PC-9 (cell line): ENCODE measurements at regions not wholly inside any gene's neighbourhood (a gene's known extent, or its start where the extent isn't known, plus 50 kb on each side); places are given as distances from the start of the nearest gene placed in this dataset.

Experiments
- BruUV-seq: library from RNA; stranded (reverse); fragments of 400-500 nt; replicated peaks from 2 replicates; lab custom pipeline; 2021; lab: Mats Ljungman, UMichigan
- CTCF ChIA-PET: fragments of 300-600 bp; sonication (Branson Sonifier 250); formaldehyde crosslinking; loops from one replicate; lab custom pipeline; 2022; ENCODE audit warnings: antibody characterized with exemption; lab: Charles Lee
- POLR2A ChIA-PET: fragments of 300-600 bp; sonication (Branson Sonifier 250); formaldehyde crosslinking; loops from one replicate; lab custom pipeline; 2022; ENCODE audit warnings: antibody characterized with exemption; ENCODE audit not compliant: unreplicated experiment; lab: Charles Lee
- DNase-seq, 2 experiments: peaks; one replicate each; pipeline versions ENCODE4 v3.0.0 to v3.0.0-alpha.2; 2015 to 2022; ENCODE audit warnings: mixed read lengths in 1 of 2
- H2AFZ ChIP-seq: fragments of 200-600 bp; sonication (generic); 2 replicates; pipeline ENCODE4 v1.8.1; 2017; ENCODE audit warnings: antibody characterized with exemption
- H3F3A ChIP-seq: fragments of 200-600 bp; sonication (generic); 2 replicates; pipeline ENCODE4 v1.8.1; 2017; ENCODE audit warnings: antibody characterized with exemption, mild to moderate bottlenecking, low read depth; ENCODE audit not compliant: insufficient read depth
- H3K27ac ChIP-seq: fragments of 200-600 bp; sonication (generic); 2 replicates; pipeline ENCODE4 v1.6.1; 2016; ENCODE audit warnings: mixed run types
- H3K27me3 ChIP-seq: fragments of 200-600 bp; sonication (generic); 2 replicates; pipeline ENCODE4 v1.6.1; 2016; ENCODE audit warnings: low read depth, mixed run types; ENCODE audit not compliant: insufficient read depth
- H3K36me3 ChIP-seq: fragments of 200-600 bp; sonication (generic); 2 replicates; pipeline ENCODE4 v1.6.1; 2016; ENCODE audit warnings: low read depth, mixed run types
- H3K4me1 ChIP-seq: fragments of 200-600 bp; sonication (generic); replicated peaks from 2 replicates; pipeline ENCODE4 v1.6.1; 2016; ENCODE audit warnings: mixed run types; ENCODE audit not compliant: insufficient read depth
- H3K4me2 ChIP-seq: fragments of 200-600 bp; sonication (generic); 2 replicates; pipeline ENCODE4 v1.6.1; 2017; ENCODE audit warnings: mixed run types
- H3K4me3 ChIP-seq: fragments of 200-600 bp; sonication (generic); 2 replicates; pipeline ENCODE4 v1.6.1; 2016; ENCODE audit warnings: mixed run types
- H3K79me2 ChIP-seq: fragments of 200-600 bp; sonication (generic); 2 replicates; pipeline ENCODE4 v1.6.1; 2017; ENCODE audit warnings: low read depth, mixed run types
- H3K9me2 ChIP-seq: fragments of 200-600 bp; sonication (generic); 2 replicates; pipeline ENCODE4 v1.8.1; 2017; ENCODE audit warnings: mild to moderate bottlenecking; ENCODE audit not compliant: insufficient read depth
- H3K9me3 ChIP-seq: fragments of 200-600 bp; sonication (generic); 2 replicates; pipeline ENCODE4 v1.8.1; 2016; ENCODE audit warnings: low read depth; ENCODE audit not compliant: insufficient read depth
- H4K20me1 ChIP-seq: fragments of 200-600 bp; sonication (generic); 2 replicates; pipeline ENCODE4 v1.8.1; 2017; ENCODE audit not compliant: insufficient read depth
- CTCF ChIP-seq: fragments of 200-600 bp; sonication (generic); conservative IDR thresholded peaks from 2 replicates; pipeline ENCODE4 v1.6.1; 2017; ENCODE audit warnings: mixed run types, antibody characterized with exemption, mild to moderate bottlenecking, moderate library complexity
- EZH2 ChIP-seq: fragments of 200-600 bp; sonication (generic); IDR thresholded peaks from 2 replicates; pipeline ENCODE4 v1.8.0; 2017; ENCODE audit warnings: antibody characterized with exemption, low read depth
- intact Hi-C: fragments of 100-400 bp; cut with micrococcal nuclease; formaldehyde crosslinking; loops from one replicate; pipeline ENCODE4 v1.10.0; 2022; ENCODE audit not compliant: unreplicated experiment

DNA sequence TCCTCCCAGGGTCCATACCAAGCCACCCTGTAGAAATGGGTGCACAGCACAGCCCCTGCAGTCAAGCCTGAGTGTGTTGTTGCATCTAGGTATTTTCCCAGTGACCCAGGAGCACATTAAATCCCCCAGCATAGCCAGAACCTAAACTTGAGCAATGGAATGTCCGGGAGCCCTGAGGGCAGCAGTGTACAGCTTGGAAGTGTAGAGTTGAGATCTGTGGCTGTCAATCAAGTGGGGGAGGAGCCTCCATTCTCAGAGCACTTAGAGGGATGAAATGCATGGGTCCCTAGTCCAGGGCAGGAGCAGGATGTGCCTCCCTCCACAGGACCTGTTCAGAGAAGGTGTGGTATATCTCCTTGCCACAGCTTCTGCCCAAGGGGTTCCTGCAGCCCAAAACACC is 885.1 kb downstream of the CCSER2 start:
- H3K27ac ChIP-seq, result no peak overlapping the region
- H3K27me3 ChIP-seq, result no peaks in the 10 kb centered on the region
- H4K20me1 ChIP-seq, result no peaks in the 10 kb centered on the region
- TF ChIP-seq CTCF (no peak), EZH2 (no peak)
- POLR2A ChIA-PET, result no interaction called here
- H3K4me3 ChIP-seq, result no peak overlapping the region
- H3K9me2 ChIP-seq, result no peaks in the 10 kb centered on the region
- intact Hi-C loops, result no loop called here
- no peak overlapping the region for H3K4me2 ChIP-seq
- no peaks in the 10 kb centered on the region for H3F3A ChIP-seq
- H3K9me3 ChIP-seq, result no peaks in the 10 kb centered on the region
- H3K79me2 ChIP-seq, result no peaks in the 10 kb centered on the region
- no peaks in the 10 kb centered on the region for H3K36me3 ChIP-seq
- no peak overlapping the region for H2AFZ ChIP-seq
- no peak for DNase-seq
- CTCF ChIA-PET, result no interaction called here
- no peaks in the 10 kb centered on the region for H3K4me1 ChIP-seq
- BruUV-seq, result no TSS peak

- BruUV-seq, result no TSS peak
- TF ChIP-seq EZH2 (no peak), CTCF (no peak)
- Histone ChIP-seq H3F3A (no peaks in the 10 kb centered on the region), H3K9me3 (no peaks in the 10 kb centered on the region), H3K9me2 (no peaks in the 10 kb centered on the region), H3K4me3 (no peak overlapping the region), H3K4me2 (no peak overlapping the region), H3K36me3 (no peaks in the 10 kb centered on the region), H4K20me1 (no peaks in the 10 kb centered on the region), H3K79me2 (no peaks in the 10 kb centered on the region), H3K27me3 (no peaks in the 10 kb centered on the region), H2AFZ (no peak overlapping the region), H3K27ac (no peak overlapping the region), H3K4me1 (no peaks in the 10 kb centered on the region)
- POLR2A ChIA-PET, result no interaction called here
- intact Hi-C loops, result no loop called here
- CTCF ChIA-PET, result no interaction called here
- DNase-seq, result no peak
These were observed 893.9 kb downstream of the CCSER2 start for GRCh38 chr10:85222300-85222699.

DNA sequence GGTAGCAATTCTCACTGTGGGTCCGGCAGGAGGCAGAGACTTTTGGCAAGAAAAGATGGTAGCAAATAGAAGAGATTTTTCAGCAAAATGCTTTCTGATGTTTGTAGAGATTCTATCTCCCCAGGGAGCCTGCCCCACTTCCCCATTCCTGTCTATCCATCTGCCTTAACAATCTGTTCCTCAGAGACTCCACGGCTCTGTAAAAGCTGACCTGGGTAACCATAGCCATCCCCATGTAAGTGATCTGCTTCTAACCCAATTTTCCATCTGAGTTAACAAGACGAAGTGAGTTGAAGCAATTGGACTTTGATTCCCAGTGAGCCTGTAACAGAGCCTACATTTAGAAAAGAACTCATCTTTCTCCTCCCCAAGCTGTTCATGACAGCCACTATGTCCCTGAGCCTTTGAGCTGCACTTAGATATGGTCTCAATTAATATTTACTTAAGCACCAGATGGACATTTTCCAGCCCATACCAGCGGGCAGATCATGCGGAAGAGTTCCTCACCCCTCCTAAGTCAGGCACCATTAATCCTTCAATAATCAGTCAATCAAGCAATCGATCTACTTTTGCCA is 896.1 kb downstream of the CCSER2 start:
- H3F3A ChIP-seq, result no peaks in the 10 kb centered on the region
- H3K4me1 ChIP-seq, result no peaks in the 10 kb centered on the region
- no peak for DNase-seq
- no peaks in the 10 kb centered on the region for H3K9me3 ChIP-seq
- no peaks in the 10 kb centered on the region for H3K79me2 ChIP-seq
- BruUV-seq, result no TSS peak
- CTCF ChIA-PET, result no interaction called here
- intact Hi-C loops, result no loop called here
- H3K4me3 ChIP-seq, result no peak overlapping the region
- no peak overlapping the region for H3K4me2 ChIP-seq
- TF ChIP-seq EZH2, result no peak
- no peak for TF ChIP-seq CTCF
- POLR2A ChIA-PET, result no interaction called here
- no peak overlapping the region for H3K27ac ChIP-seq
- no peaks in the 10 kb centered on the region for H3K9me2 ChIP-seq
- no peak overlapping the region for H2AFZ ChIP-seq
- no peaks in the 10 kb centered on the region for H4K20me1 ChIP-seq
- no peaks in the 10 kb centered on the region for H3K27me3 ChIP-seq
- no peaks in the 10 kb centered on the region for H3K36me3 ChIP-seq
